ENCODE measurements at regions not wholly inside any gene's neighbourhood (a gene's known extent, or its start where the extent isn't known, plus 50 kb on each side); places are given as distances from the start of the nearest gene placed in this dataset.

- Histone ChIP-seq H3K27me3 (no peaks in the 10 kb centered on the region), H3K27ac (no peak overlapping the region), H3K4me1 (peaks cover 9 to 20% (median 14%) of the 10 kb centered on the region in 4 donors), H3K36me3 (no peaks in the 10 kb centered on the region), H3K4me3 (no peak overlapping the region), H3K9me3 (no peaks in the 10 kb centered on the region)
- ATAC-seq (ENCODE audit: low FRiP score in 2 of 2) (no peak), DNase-seq (no peak)
- 55 to 66% methylated on average over 2 of the region's 2 CpGs for WGBS, 2 donors
- TF ChIP-seq CTCF (IDR thresholded peaks at IDR 0.05) (no peak), POLR2AphosphoS5 (IDR thresholded peaks at IDR 0.05) (no peak), POLR2A (IDR thresholded peaks at IDR 0.05) (no peak), EP300 (IDR thresholded peaks at IDR 0.05) (no peak)
These were observed 59.7 kb upstream of the CCDC71L start for GRCh38 chr7:106720641-106721040.

- DNase-seq = no peak
- no peaks in the 10 kb centered on the region for H3K27me3 ChIP-seq
- peaks cover 9 to 18% (median 13%) of the 10 kb centered on the region in 4 donors for H3K4me1 ChIP-seq
- H3K4me3 ChIP-seq = no peak overlapping the region
- no peak for TF ChIP-seq POLR2A (IDR thresholded peaks at IDR 0.05)
- ATAC-seq (ENCODE audit: low FRiP score in 2 of 2) = peak in 1 of 2 donors; percentile 51
- H3K36me3 ChIP-seq = no peaks in the 10 kb centered on the region
- no peaks in the 10 kb centered on the region for H3K9me3 ChIP-seq
- 88% methylated on average over 5 of the region's 5 CpGs for WGBS, 2 donors
- no peak overlapping the region for H3K27ac ChIP-seq
These were observed 61.1 kb upstream of the CCDC71L start for GRCh38 chr7:106721816-106722785.

- WGBS, 2 donors = 46 to 53% methylated on average over 1 of the region's 1 CpG
- ATAC-seq (ENCODE audit: low FRiP score in 2 of 2) = no peak
- H3K4me3 ChIP-seq = no peak overlapping the region
These were observed 62.4 kb upstream of the CCDC71L start for GRCh38 chr7:106723398-106723797.

GRCh38 chr7:106729720-106730385 is 68.9 kb upstream of the CCDC71L start:
- peaks cover 5 to 17% (median 15%) of the 10 kb centered on the region in 4 donors for H3K4me1 ChIP-seq
- 72 to 79% methylated on average over 2 of the region's 2 CpGs for WGBS, 2 donors
- no peaks in the 10 kb centered on the region for H3K9me3 ChIP-seq
- DNase-seq (no peak), ATAC-seq (ENCODE audit: low FRiP score in 2 of 2) (no peak)
- no peak overlapping the region for H3K27ac ChIP-seq
- no peaks in the 10 kb centered on the region for H3K27me3 ChIP-seq
- no peaks in the 10 kb centered on the region for H3K36me3 ChIP-seq
- H3K4me3 ChIP-seq = no peak overlapping the region
- TF ChIP-seq POLR2A (IDR thresholded peaks at IDR 0.05) (no peak), EP300 (IDR thresholded peaks at IDR 0.05) (no peak), CTCF (IDR thresholded peaks at IDR 0.05) (no peak), POLR2AphosphoS5 (IDR thresholded peaks at IDR 0.05) (no peak)

More at GRCh38 chr7:106723398-106723797, 62.4 kb upstream of the CCDC71L start:
- peaks cover 0 to 8% (median 5%) of the 10 kb centered on the region in 4 donors for H3K4me1 ChIP-seq
- H3K9me3 ChIP-seq = no peaks in the 10 kb centered on the region
- H3K27ac ChIP-seq = no peak overlapping the region
- TF ChIP-seq CTCF (IDR thresholded peaks at IDR 0.05) (no peak), POLR2AphosphoS5 (IDR thresholded peaks at IDR 0.05) (no peak), POLR2A (IDR thresholded peaks at IDR 0.05) (no peak), EP300 (IDR thresholded peaks at IDR 0.05) (no peak)
- H3K36me3 ChIP-seq = no peaks in the 10 kb centered on the region
- no peaks in the 10 kb centered on the region for H3K27me3 ChIP-seq
- no peak for DNase-seq

- H3K27me3 ChIP-seq = no peaks in the 10 kb centered on the region
- TF ChIP-seq EP300 (IDR thresholded peaks at IDR 0.05) = no peak
- no peak for TF ChIP-seq POLR2A (IDR thresholded peaks at IDR 0.05)
- TF ChIP-seq POLR2AphosphoS5 (IDR thresholded peaks at IDR 0.05) = no peak
- no peak for TF ChIP-seq CTCF (IDR thresholded peaks at IDR 0.05)
- H3K27ac ChIP-seq = peak overlapping the region in 1 of 4 donors; percentile 48
- H3K4me3 ChIP-seq = no peak overlapping the region
- 21 to 26% methylated on average over 5 of the region's 5 CpGs for WGBS, 2 donors
- ATAC-seq (ENCODE audit: low FRiP score in 2 of 2) = peak in 1 of 2 donors; percentile 50
- H3K4me1 ChIP-seq = peaks cover 5 to 17% (median 15%) of the 10 kb centered on the region in 4 donors
- no peaks in the 10 kb centered on the region for H3K36me3 ChIP-seq
- DNase-seq = no peak
- H3K9me3 ChIP-seq = no peaks in the 10 kb centered on the region
These were observed 70.2 kb upstream of the CCDC71L start for GRCh38 chr7:106731187-106731586.

Measured in upper lobe of left lung (tissue), 6 donors.